H1 (cell line): ENCODE measurements at regions not wholly inside any gene's neighbourhood (a gene's known extent, or its start where the extent isn't known, plus 50 kb on each side); places are given as distances from the start of the nearest gene placed in this dataset.

ENCODE experiments used
- CTCF ChIP-seq, 3 experiments: IDR thresholded peaks; 1 replicate in 2 of 3; 2 replicates in 1 of 3; pipeline versions ENCODE4 v1.5.1 to v1.6.1; 2011; ENCODE audit warnings: low read length in 3 of 3, mild to moderate bottlenecking in 3 of 3, inconsistent platforms in 2 of 3, low read depth in 1 of 3, moderate library complexity in 1 of 3; ENCODE audit not compliant: insufficient read depth in 1 of 3; ENCODE audit errors: control extremely low read depth in 1 of 3
- FOSL1 ChIP-seq: IDR thresholded peaks from 2 replicates; pipeline ENCODE4 v1.6.1; 2011; ENCODE audit warnings: mild to moderate bottlenecking, low read depth, low read length, moderate library complexity; ENCODE audit not compliant: insufficient read depth
- HDAC2 ChIP-seq, 2 experiments: fragments of 300-600 bp in 1 of 2; sonication (generic) in 1 of 2; IDR thresholded peaks; 2 replicates each; pipeline ENCODE4 v1.6.1; 2011 to 2012; ENCODE audit warnings: low read depth in 2 of 2, low read length in 2 of 2, mild to moderate bottlenecking in 2 of 2, moderate library complexity in 2 of 2, borderline replicate concordance in 1 of 2, inconsistent platforms in 1 of 2
- KDM1A ChIP-seq: fragments of 200-600, 300-600 bp; sonication (generic); IDR thresholded peaks from 2 replicates; pipeline ENCODE4 v1.7.1; 2016; ENCODE audit warnings: mild to moderate bottlenecking, low read length, borderline replicate concordance
- POLR2A ChIP-seq, 2 experiments: IDR thresholded peaks; 1 replicate in 1 of 2; 2 replicates in 1 of 2; pipeline ENCODE4 v1.6.1; 2011; ENCODE audit warnings: low read depth in 2 of 2, low read length in 2 of 2, mild to moderate bottlenecking in 2 of 2; ENCODE audit errors: control extremely low read depth in 1 of 2
- TAF7 ChIP-seq: optimal IDR thresholded peaks from 2 replicates; pipeline ENCODE3; 2011; ENCODE audit warnings: low read depth, mild to moderate bottlenecking, inconsistent platforms, low read length, moderate library complexity, borderline replicate concordance

- TF ChIP-seq CTCF (IDR thresholded peaks at IDR 0.05; ENCODE audit: control extremely low read depth in 1 of 3, insufficient read depth in 1 of 3, low read depth in 1 of 3, low read length in 3 of 3) = no peak
- TF ChIP-seq HDAC2 (IDR thresholded peaks at IDR 0.05; ENCODE audit: borderline replicate concordance in 1 of 2, low read depth in 2 of 2, low read length in 2 of 2) = no peak
- TF ChIP-seq FOSL1 = no peak
- TF ChIP-seq TAF7 = no peak
- no peak for TF ChIP-seq KDM1A
- TF ChIP-seq POLR2A (IDR thresholded peaks at IDR 0.05; ENCODE audit: control extremely low read depth in 1 of 2, low read depth in 2 of 2, low read length in 2 of 2) = no peak
These were observed 339.0 kb downstream of the SNAPC1 start for GRCh38 chr14:62101189-62101588.
